Amygdala (tissue), 56 donors: ENCODE measurements at regions not wholly inside any gene's neighbourhood (a gene's known extent, or its start where the extent isn't known, plus 50 kb on each side); places are given as distances from the start of the nearest gene placed in this dataset.

Source experiments
- DNase-seq, 56 donors: peaks; one replicate each; lab custom pipeline; 2025; lab: John Stamatoyannopoulos, UW

DNA sequence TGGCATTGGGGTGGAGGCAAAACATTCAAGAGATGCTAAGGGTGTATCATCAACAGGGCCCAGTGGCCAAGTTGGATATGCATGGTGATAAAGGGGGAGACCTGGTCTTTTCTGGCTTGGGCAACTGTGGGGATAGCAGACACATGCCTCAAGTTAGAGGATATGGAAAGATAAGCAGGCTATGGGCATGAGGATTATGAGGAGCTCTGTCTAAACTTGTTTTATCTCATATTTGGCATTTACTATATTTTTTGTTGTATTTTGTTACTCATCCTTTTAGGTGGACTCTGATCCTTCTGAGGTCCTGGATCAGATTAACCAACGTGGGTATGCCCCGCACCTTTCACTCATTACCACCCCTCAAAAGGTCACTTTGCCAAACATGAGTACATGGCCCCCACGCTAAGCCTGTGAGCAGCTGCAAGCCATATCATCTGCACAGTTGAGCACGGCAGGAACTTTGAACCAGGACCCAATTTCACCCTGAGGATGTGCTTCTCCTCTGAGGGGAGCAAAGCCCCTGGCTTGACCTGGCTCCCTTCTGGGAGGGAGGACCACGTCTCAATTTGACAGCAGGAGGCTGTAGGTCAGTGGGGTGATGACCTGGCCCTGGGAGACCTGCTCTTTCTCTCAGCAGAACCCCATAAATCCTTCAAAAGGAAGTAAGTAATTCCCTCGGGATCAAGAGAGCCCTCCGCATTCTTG lies 71.1 kb upstream of the CD180 start:
- peak in 10 of 56 donors; percentile 16 to 68 (median 42) for DNase-seq

DNA sequence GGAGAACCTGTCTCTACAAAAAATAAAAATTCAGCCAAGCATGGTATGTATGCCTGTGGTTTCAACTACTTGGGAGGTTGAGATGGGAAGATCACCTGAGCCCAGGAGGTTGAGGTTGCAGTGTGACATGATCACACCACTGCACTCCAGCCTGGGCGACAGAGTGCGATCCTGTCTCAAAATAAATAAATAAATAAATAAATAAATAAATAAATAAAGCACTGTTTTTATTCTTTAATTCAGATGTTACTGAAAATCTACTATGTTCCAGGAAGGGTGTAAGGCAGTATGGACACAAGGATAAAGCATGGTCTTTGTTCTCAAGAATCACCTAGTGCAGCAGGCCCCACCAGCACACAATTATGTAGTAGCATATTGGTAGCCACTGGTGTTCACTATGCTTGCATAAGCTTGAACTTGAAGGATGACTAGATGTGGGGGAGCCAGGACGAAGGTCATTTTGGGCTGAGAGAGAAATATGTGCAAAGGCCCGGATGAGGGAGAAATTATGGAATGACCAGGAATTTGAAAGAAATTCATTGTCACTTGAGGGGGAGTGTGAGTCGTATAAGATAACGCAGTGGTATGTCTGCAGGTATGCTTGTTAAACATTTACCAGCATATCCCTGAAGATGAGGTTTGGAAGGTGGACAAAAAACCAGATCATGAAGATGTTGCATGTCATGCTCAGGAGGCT lies 70.2 kb upstream of the CD180 start:
- no peak for DNase-seq

GRCh38 chr5:67265951-67266350 lies 69.4 kb upstream of the CD180 start:
- no peak for DNase-seq

GRCh38 chr5:67263656-67264408 lies 67.2 kb upstream of the CD180 start:
- no peak for DNase-seq

DNA sequence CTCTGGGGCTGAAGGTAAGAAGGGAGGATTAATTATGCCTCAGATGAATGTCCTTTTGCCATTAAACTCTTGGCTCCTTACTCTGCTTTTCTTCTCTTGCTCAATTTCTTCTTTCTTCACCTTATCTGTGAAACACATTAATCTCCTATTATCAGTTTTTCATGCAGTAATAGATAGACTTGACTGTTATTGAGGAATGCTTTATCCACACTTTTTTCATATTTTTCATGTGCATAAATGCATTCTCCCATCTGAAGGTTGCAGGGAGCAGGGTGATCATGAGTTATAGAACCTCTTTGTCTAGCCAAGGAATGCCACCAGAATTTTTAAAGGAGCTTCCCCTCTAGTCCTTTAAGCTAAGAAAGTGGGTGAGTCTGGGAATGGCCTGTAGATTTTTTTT lies 66.4 kb upstream of the CD180 start:
- no peak for DNase-seq

GRCh38 chr5:67262206-67262605 lies 65.6 kb upstream of the CD180 start:
- DNase-seq = no peak

DNA sequence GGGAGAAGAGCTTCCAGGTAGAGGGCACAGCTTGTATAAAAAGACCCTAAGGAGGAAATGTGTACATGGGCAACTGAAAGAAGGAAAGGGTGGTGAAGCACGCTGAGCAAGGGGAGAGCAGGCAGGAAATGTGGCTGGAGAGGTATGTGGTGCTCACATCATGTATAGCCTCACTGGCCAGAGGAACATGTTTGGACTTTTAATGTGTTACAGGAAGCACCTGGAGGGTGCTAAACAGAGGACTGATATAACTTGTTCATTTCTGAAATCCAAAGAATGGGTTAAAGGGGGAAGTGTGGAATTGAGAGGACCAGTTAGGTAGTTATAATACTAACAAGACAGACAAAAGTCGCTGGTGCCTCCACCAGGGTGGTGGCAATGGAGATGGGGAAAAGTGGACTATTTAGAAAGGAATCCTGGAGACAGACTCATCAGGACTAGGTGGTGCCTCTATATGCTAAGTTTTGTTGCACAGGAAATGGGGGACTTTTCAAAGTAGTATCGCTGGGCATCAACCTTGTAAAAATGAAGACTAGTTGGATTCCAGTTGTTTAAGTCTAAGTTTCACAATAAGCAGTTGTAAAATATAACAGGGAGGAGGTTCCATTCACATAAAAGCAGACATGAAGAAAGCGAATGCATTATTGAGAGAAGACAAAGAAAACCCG lies 63.1 kb upstream of the CD180 start:
- no peak for DNase-seq

DNA sequence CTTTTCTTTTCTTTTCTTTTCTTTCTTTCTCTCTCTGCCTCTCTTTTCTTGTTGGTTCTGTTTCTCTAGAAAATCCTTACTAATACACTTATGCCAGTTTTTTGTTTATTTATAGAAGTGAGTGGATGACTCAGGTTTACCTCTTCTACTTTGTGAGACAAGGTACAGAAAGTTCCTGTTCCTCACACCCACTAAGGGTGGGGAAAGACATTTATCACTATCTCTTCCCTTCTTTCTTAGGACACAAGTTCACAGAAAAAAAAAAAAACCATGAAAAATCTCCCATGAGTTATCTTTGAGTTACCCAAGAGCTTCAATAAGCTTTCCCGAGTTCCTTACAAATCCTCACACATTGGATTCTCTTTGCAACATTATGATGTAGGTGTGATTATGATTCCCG lies 60.9 kb upstream of the CD180 start:
- DNase-seq = no peak

DNA sequence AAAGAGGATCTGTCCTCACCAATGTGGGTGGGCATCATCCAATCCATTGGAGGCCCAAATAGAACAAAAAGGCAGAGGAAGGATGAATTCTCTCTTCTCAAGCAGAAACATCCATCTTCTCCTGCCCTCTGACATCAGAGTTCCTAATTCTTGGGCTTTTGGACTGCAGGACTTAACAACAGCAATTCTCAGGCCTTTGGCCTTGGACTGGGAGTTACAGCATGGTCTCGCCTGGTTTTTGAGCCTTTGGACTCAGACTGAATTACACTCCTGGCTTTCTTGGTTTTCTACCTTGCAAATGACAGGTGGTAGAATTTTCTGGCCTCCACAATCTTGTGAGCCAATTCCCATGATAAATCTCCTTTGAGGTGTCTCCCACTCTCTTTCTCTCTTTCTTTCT lies 60.5 kb upstream of the CD180 start:
- no peak for DNase-seq

DNA sequence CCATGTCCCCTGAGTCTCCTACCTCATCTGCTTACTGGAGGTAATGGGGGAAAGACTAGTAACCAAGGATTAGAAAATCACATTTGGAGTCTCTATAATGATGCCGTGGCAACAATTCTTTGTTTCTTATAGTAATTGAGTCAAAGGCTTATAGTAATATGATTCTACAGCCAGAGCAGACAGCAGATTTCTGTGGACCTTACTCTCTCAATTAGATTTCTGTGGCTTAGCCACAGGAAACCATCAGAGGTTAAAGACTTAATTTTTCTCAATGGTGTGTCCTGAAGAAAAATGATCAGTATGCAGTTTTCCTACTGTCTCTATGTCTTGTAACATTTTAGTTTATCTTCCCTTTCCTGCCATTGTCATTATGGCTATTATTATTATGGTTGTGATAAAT lies 59.3 kb upstream of the CD180 start:
- no peak for DNase-seq

DNA sequence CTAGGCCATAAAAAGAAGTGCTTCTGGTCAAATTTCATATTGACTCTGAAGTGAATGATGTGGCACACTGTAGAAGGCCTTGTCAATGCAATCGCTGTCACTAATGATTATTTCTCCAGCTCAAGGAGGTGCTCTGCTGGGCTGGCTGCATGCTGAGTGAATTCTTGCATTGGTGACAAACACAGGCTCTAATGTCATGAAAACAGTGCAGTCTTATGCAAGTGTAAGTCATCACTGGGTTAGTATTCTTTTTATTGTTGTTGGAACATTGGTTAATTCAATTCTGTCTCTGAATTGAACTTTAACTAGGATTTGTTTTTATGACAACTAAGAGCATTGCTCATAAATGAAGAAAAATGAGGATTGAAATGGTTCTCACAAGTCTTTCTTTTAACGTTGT lies 57.3 kb upstream of the CD180 start:
- DNase-seq = no peak

- DNase-seq = no peak
Observed at GRCh38 chr5:67249590-67249895, 52.9 kb upstream of the CD180 start.

GRCh38 chr5:67248703-67249589 lies 52.3 kb upstream of the CD180 start:
- no peak for DNase-seq

DNA sequence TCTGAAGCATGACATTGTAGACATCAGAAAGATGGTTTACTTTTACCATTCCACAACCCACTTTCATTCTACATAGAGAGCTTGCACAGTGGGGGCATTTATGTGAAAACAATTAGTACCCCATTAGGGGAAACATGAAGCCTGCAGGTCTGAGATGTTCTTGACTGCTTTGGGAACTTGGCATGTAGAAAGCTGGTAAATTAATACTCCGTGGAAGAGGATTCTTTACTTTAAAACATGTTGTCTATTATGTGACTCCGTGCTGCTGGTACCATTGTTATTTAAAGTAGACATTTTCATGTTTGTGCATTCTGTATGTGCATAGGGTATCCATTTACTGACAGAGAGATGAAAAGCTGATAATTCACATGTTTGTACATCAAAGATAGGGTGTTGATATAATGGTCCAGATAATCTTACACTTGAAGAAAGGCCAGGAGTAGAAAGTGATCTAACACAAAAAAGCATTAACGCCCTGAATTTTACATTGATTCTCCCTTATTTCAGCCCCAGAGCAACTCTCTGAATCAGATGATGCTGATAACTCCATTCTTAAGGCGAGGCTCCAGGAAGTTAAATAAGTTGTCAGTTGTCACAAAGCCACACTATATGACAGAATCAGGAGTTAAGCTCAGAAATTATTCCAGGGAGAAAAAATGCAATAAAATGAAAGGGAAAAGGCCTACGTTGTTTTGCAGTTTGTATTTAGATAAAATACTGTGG lies 50.1 kb upstream of the CD180 start:
- no peak for DNase-seq
